Testis (tissue), 2 donors: ENCODE measurements at regions not wholly inside any gene's neighbourhood (a gene's known extent, or its start where the extent isn't known, plus 50 kb on each side); places are given as distances from the start of the nearest gene placed in this dataset.

ENCODE experiments used
- DNase-seq: peaks from one replicate; pipeline ENCODE4 v3.0.0-alpha.2; 2019
- H3K27ac ChIP-seq, 2 donors: fragments of 200-600 bp; sonication (generic); one replicate each; pipeline ENCODE4 v1.5.1; 2019
- H3K27me3 ChIP-seq: fragments of 200-600 bp; sonication (generic); one replicate; pipeline ENCODE4 v1.5.1; 2019
- H3K36me3 ChIP-seq: fragments of 200-600 bp; sonication (generic); one replicate; pipeline ENCODE4 v1.5.1; 2017; ENCODE audit warnings: low read depth; ENCODE audit errors: missing control alignments
- H3K4me1 ChIP-seq: fragments of 200-600 bp; sonication (generic); one replicate; pipeline ENCODE4 v1.5.1; 2019
- H3K4me3 ChIP-seq, 2 donors: fragments of 200-600 bp; sonication (generic); one replicate each; pipeline ENCODE4 v1.5.1; 2017 to 2019
- H3K9me3 ChIP-seq: fragments of 200-600 bp; sonication (generic); one replicate; pipeline ENCODE4 v1.5.1; 2017
- POLR2A ChIP-seq: fragments of 450-650 bp; IDR thresholded peaks from one replicate; pipeline ENCODE4 v1.6.1; 2017; ENCODE audit warnings: antibody characterized with exemption, mild to moderate bottlenecking, moderate library complexity
- WGBS, 2 donors: methylation state at CpG; one replicate each; pipeline ENCODE4 v1.1.5; 2018; 5-methylcytosine and 5-hydroxymethylcytosine counted together
- intact Hi-C: fragments of 100-400 bp; cut with DNase I; formaldehyde crosslinking; loops from one replicate; pipeline ENCODE4 v1.15.1; 2023; ENCODE audit warnings: low total_unique reads
- TF ChIP-seq, protein P1 (sequence below), 3 experiments: fragments of 450-650 bp in 2 of 3; fragments of 200-600 bp in 1 of 3; sonication (generic) in 1 of 3; IDR thresholded peaks; one replicate each; pipeline ENCODE4 v1.5.1; 2016 to 2019; ENCODE audit warnings: antibody characterized with exemption in 3 of 3, mild to moderate bottlenecking in 2 of 3, moderate library complexity in 1 of 3

DNA sequence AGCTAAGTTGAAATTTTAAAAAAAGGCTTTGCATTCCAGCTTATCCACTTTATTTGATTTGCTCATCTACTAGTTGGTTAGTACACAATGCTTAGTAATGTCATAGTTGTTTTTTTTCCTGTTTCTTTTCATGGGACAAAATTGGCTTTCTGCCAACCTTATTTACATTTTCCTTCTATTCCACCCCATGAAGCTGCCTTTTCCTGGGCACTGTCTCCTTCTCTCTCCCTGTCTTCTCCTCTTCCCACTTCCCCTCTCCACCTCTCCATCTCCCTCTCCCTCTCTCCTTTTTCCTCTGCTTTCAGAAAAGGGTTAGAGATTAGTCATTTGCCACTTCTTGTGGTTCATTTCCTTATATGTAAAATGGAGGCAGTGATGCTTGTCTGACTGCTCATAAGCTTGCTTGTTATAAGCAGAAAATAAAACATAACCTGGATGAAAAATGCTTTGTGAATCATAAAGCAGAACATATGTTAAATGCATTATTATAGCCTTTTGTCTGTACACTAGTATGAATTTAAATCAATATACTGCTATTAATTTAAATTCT is 181.9 kb downstream of the CEP135 start:
- H3K4me1 ChIP-seq: peaks cover 7% of the 10 kb centered on the region
- H3K4me3 ChIP-seq: no peak overlapping the region
- DNase-seq: no peak
- no peak for TF ChIP-seq POLR2A
- H3K27me3 ChIP-seq: no peaks in the 10 kb centered on the region
- no peaks in the 10 kb centered on the region for H3K36me3 ChIP-seq
- H3K9me3 ChIP-seq: no peaks in the 10 kb centered on the region
- H3K27ac ChIP-seq: peak overlapping the region in 1 of 2 donors; percentile 31
- intact Hi-C loops: no loop called here

- H3K36me3 ChIP-seq: no peaks in the 10 kb centered on the region
- WGBS, 2 donors: 63 to 72% methylated on average over 7 of the region's 7 CpGs
- H3K4me3 ChIP-seq: no peak overlapping the region
- peak; percentile 84 for DNase-seq
- H3K9me3 ChIP-seq: no peaks in the 10 kb centered on the region
- H3K27ac ChIP-seq: peak overlapping the region; percentile 20 to 37
- no peaks in the 10 kb centered on the region for H3K27me3 ChIP-seq
- intact Hi-C loops: no loop called here
- H3K4me1 ChIP-seq: peaks cover 7% of the 10 kb centered on the region
- TF ChIP-seq, protein P1, sequence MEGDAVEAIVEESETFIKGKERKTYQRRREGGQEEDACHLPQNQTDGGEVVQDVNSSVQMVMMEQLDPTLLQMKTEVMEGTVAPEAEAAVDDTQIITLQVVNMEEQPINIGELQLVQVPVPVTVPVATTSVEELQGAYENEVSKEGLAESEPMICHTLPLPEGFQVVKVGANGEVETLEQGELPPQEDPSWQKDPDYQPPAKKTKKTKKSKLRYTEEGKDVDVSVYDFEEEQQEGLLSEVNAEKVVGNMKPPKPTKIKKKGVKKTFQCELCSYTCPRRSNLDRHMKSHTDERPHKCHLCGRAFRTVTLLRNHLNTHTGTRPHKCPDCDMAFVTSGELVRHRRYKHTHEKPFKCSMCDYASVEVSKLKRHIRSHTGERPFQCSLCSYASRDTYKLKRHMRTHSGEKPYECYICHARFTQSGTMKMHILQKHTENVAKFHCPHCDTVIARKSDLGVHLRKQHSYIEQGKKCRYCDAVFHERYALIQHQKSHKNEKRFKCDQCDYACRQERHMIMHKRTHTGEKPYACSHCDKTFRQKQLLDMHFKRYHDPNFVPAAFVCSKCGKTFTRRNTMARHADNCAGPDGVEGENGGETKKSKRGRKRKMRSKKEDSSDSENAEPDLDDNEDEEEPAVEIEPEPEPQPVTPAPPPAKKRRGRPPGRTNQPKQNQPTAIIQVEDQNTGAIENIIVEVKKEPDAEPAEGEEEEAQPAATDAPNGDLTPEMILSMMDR (IDR thresholded peaks at IDR 0.05): peak; percentile 15 to 48 (median 39)
- no peak for TF ChIP-seq POLR2A
Observed at GRCh38 chr4:56129431-56129861, 180.7 kb downstream of the CEP135 start.

- H3K27ac ChIP-seq: no peak overlapping the region
- intact Hi-C loops: no loop called here
- DNase-seq: no peak
Observed at GRCh38 chr4:56128213-56128612, 179.5 kb downstream of the CEP135 start.

DNA sequence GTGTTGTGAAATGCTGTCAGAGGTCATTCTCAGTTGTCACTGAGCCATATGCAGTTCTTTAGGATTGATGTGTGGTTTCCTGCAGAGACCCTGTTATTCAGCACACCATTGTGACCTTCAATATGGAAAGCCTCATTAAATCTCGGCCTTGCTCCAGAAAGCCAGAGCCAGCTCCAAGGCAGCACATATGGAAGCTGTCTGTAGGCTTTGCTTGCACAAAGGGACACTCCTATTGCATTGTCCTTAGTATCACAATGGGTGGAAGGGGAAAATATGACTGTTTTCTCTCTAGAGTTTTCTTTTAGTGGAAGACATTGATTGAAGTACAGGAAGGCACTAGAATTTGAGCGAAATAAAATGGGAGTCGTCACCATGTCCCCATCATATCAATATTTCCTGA is 179.0 kb downstream of the CEP135 start:
- Histone ChIP-seq H3K4me1 (peaks cover 7% of the 10 kb centered on the region), H3K9me3 (no peaks in the 10 kb centered on the region), H3K36me3 (no peaks in the 10 kb centered on the region), H3K4me3 (no peak overlapping the region), H3K27ac (no peak overlapping the region), H3K27me3 (no peaks in the 10 kb centered on the region)
- intact Hi-C loops: no loop called here
- no peak for DNase-seq
- WGBS, 2 donors: 35 to 54% methylated on average over 3 of the region's 3 CpGs
- no peak for TF ChIP-seq POLR2A
- TF ChIP-seq, protein P1 (IDR thresholded peaks at IDR 0.05): no peak

More at GRCh38 chr4:56128213-56128612, 179.5 kb downstream of the CEP135 start:
- no peak overlapping the region for H3K4me3 ChIP-seq
- H3K27me3 ChIP-seq: no peaks in the 10 kb centered on the region
- 37 to 41% methylated on average over 2 of the region's 2 CpGs for WGBS, 2 donors
- TF ChIP-seq, protein P1 (IDR thresholded peaks at IDR 0.05): no peak
- no peak for TF ChIP-seq POLR2A
- no peaks in the 10 kb centered on the region for H3K9me3 ChIP-seq
- H3K36me3 ChIP-seq: no peaks in the 10 kb centered on the region
- H3K4me1 ChIP-seq: peaks cover 7% of the 10 kb centered on the region

DNA sequence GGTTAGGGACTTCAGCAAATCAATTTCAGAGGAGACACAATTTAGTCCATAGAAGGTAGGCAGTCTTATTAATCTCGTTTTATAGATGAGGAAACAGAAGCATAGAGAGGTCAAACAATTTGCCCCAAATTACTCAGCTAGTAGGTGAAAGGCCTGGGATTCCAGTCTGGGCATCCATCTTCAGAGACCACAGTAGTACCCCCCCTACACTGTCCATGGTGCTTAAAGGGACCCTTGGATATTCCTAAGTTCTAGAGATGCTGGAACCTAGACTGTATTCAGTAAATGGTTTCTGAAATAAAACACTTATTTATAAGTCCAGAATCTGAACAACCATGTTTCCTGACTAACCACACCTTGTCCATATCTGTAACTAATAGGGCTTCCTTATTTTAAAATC is 174.8 kb downstream of the CEP135 start:
- TF ChIP-seq POLR2A: no peak
- TF ChIP-seq, protein P1 (IDR thresholded peaks at IDR 0.05): no peak
- Histone ChIP-seq H3K36me3 (no peaks in the 10 kb centered on the region), H3K27ac (no peak overlapping the region), H3K4me1 (no peaks in the 10 kb centered on the region), H3K4me3 (no peak overlapping the region), H3K9me3 (no peaks in the 10 kb centered on the region), H3K27me3 (no peaks in the 10 kb centered on the region)
- 82% methylated on average over 1 of the region's 1 CpG for WGBS, 2 donors
- intact Hi-C loops: no loop called here
- DNase-seq: no peak
